ENCODE measurements at regions not wholly inside any gene's neighbourhood (a gene's known extent, or its start where the extent isn't known, plus 50 kb on each side); places are given as distances from the start of the nearest gene placed in this dataset.

DNA sequence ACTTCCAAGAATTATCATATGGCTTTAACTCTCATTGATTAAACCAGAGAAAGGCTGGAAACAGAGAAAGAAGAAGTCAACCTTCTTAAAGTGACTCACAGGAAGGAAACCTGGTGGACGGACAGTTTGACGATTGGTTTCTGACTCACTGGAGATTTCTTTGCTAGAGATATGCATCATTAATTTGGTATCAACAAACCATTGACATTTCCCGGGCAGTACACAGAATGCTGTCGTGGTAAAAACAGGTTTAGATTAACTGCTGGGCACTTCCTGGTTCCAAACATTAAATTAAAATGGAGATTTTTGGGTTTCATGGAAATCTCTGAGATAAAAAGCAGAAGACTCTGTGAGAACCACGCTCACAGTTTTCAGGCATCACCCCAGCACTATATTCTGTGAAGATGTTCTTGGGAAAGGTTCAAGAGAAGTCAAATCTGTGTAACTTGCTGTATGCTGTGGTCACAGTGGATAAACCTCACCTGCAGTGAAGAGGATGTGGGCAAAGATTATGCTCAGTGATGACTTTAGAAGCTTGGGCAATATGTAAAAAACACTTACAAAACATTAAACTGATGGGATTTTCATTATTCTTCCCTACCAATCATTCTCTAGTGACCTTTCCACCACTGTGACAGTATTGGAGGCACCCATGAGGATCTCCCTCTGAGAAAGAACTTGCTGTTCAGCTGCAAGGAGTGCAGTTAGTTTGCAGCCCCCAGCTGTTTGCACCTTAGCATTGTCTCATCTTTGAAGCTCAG, 61.1 kb upstream of the CD44 start:
- no peak for DNase-seq (ENCODE audit: low spot score)

DNA sequence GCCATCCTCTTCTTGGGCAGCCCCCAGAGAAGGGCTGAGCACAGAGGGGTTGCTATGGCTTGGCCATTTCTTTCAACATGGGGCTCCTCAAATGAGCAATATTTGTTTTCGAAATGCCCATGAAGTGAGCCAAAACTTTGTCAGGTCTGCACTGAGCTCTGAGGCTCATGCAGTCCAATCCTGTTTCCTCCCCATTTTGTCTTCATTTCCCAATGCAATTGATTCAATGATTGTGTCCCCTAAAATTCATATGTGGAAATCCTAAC, 60.6 kb upstream of the CD44 start:
- no peak for DNase-seq (ENCODE audit: low spot score)

DNA sequence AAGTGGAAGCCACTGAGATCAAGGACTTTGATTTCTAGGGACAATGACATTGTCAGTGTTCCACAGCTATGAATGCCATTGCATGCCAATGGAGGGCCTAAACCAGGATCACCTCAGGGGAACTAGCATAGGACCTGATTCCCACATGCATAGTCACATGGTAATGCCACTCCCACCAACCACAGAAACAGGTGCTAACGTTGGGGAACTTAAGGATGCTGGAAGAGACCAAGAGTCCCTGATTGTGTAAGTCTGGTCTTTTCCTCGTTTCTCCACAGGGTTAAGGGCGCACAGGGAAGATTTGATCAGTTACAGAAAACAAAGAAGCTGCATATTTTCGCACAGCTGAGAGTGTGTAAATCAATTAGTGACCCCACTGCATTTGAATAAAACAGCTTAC, 59.4 kb upstream of the CD44 start:
- DNase-seq (ENCODE audit: low spot score): no peak

DNA sequence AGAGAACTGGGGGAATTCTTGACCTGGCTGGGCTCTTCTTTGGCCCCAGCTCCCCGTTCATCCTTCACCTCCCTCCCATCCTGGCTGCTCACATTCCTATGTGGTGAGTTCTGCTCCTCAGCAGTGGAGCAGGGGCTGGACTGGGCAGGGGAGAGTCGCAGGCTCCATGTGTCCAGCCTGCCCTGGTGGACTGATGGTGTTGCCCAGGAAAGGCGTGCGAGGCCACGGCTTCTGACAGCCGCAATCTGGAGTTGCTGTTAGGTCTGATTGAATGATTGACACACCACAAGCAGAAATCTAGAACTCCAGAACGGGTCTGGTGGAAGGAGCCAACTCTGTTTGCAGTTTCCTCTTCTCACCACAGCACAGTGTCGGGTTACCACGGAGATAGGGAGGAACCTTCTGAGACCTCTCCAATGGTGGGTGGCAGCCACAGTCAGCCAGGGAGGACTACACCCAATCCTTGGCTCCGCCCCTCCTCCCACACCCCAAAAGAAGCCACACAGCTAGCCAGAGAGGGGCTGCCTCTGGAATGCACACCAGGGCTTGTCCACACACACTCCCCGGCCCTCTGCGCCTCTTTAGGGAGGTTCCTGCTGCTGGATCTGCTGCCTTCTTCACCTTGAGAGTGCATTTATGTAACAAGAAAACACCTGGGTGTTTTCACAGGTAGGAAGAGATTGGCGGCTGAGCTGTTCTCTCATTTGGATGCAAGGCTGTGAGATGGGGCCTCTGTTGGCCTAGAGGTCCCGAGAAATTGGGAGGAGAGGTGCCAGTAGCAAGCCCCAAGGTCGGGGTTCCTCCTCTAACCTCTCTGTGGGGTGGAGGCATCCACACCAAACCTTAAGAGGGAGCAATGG, 56.4 kb upstream of the CD44 start:
- peak; percentile 26 for DNase-seq (ENCODE audit: low spot score)

DNA sequence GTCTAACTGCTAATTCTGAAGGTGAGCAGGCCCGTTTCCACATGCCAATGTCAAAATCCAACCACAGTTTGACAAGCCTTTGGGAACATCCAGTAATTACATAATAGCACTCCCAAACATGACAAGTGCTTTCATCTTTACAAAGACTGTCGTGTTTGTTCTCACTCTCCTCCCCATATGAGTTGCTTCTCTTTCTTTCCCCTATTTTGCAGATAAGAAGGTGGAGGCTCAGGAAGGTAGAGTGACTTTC, 55.9 kb upstream of the CD44 start:
- DNase-seq (ENCODE audit: low spot score): no peak

DNA sequence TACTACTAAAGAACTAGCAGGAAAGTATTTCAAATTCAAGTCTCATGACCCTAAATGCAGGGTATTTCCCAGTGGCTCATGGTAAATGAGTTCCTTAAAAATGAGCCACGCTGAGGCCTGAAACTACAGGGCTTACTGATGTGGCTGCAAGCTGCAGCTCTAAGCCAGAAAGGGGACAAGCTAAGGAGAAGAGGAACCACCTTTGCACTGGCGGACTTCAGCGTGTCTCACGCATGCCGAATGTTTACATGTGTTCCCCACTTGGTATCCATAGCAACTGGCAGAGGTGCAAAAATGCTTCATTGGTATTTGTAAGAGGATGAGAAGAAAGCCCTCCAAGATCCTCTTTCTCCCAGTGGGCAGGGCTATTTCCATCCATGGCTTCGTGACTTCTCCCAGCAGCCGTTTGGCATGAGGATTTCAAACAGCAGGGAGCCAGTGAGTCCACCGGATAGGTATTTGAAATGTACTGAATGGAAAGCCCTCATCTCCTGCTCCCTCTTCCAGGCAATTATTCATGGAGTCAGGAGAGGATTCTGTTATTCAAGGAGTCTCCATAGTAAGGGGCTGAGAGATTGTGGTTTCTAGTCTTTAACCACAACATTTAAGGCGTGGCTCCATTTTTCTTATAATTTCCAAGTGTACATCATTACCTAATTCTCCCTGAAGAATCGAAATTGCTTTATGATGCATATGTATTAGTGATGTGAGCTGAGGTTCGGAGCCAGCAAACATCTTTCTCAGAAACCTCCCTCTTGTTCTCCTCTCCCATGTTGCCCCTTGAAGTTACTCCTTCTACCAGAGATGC, 55.3 kb upstream of the CD44 start:
- DNase-seq (ENCODE audit: low spot score): no peak

DNA sequence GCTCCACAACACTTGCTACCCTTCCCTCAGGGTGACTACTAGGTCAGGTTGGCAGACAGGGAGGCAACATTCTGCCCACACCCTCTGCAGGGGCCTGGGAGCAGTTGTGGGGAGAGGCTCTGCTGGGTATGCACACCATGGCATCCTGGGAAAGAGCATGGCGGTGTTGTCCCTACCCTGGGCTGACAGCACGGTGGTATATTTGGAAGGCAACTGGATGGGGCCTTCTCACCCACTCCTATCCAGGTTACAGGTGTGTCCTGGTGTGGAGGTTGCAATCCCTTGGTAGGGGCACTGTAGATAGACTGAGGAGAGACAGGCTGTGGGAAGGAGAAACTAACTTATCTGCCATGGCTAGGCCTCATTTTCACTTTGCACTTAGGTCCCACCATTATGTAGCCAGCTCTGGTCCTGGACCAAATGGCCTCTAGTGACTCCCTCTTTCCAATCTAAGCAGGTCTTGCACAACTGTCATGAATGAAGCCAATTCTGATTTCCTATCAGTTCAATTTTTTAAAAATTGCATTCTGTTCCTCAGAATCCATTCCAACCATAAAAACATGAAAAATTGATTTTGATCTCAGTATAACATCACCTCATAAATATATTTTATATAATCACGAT, 54.0 kb upstream of the CD44 start:
- DNase-seq (ENCODE audit: low spot score): no peak

DNA sequence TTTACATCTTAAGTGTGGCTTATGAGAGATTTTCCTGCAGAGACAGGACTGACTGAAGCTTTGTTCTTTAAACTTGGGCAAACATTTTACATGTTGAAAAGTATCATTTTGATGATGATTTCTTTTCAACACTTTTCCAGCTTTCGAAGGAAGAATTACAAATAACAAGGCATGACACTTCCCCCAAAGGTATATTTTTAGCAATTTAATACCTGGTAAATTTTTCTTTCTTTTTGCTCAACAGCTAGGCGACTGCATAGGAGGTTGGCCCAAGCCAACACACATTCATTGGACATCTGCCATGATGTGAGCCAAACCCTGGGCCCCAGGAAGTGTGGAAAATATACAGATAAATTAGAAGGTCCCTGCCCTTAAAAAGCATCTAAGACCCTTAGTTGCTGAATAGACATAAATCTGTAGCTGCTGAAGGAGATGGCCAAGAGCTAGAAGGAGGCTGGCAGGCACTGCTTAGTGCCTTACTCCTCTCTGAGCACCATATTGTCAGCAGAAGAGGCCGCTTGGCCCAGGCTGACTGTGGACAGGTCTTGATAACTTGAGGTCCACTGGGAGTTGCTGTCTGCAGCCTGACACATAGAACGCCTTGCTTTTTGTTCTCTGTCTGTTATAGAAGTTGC, 53.3 kb upstream of the CD44 start:
- DNase-seq (ENCODE audit: low spot score): no peak

DNA sequence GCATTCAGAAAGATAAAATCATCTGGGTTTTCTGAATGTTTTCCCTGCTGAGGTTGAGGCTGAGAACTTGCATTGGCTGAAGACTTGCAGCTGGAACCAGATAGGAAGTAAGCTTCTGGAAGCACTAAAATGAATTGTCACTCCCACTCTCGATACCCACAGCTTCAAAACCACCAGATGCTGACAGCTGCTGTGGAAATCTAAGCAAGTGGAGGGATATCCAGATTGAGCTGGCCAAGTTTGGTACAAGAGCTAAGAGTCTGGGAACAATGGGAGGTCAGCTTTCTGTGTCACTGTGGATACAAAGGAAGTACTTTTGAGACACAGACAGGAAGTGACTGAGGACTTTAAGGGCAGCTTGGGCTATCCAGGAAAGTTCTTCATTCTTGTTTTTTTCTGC, 51.3 kb upstream of the CD44 start:
- no peak for DNase-seq (ENCODE audit: low spot score)

DNA sequence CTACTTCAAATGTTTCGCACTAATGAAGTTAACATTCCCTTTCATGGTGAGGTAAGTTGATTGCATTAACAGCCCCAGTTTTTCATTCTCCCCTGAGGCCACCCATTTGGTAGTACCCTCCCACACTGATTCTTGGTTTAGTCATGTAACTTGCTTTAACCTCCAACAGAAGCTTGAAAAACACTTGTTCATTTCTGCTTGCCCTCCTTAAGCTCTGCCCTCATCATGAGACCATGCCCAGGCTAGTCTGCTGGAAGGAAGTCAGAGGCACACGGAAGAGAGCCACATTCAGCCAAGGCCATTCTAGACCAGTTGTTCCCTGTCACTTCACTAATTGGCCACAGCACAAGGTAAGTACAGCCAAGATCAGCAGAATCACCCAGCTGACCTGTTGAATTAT, 50.7 kb upstream of the CD44 start:
- no peak for DNase-seq (ENCODE audit: low spot score)

DNA sequence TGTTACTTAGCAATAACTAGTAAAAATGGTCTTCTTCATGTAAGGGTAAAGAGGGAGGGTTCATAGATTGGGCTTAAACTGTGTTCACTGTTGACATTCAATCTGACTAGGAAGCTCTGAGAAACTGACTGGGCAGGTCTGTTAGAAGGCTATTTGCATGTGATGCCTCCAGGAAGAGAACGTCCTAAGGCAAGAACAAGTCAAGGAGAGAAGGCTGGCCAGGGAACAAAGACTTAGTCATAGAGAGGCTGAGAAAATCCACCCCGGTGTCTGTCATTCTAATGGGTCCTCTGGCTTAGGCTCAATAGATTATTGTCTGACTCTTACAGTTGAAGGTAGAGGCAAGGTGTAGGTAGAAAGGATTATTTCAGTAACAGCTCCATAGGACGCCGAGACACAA, 50.3 kb upstream of the CD44 start:
- no peak for DNase-seq (ENCODE audit: low spot score)
